Heart left ventricle (tissue), 13 donors: ENCODE measurements at regions not wholly inside any gene's neighbourhood (a gene's known extent, or its start where the extent isn't known, plus 50 kb on each side); places are given as distances from the start of the nearest gene placed in this dataset.

Experiments
- POLR2A ChIP-seq, 2 donors: fragments of 450-650 bp; IDR thresholded peaks; one replicate each; pipeline ENCODE4 v1.6.1; 2017; ENCODE audit warnings: antibody characterized with exemption in 2 of 2, mild to moderate bottlenecking in 2 of 2, moderate library complexity in 2 of 2
- TF ChIP-seq, protein P1 (sequence below), 12 donors: fragments of 200-600 bp; sonication (generic) in 4 of 12; IDR thresholded peaks; one replicate each; pipeline versions ENCODE4 v1.5.0 to v1.8.0; 2018 to 2022; ENCODE audit warnings: antibody characterized with exemption in 12 of 12, mild to moderate bottlenecking in 5 of 12
- donor health status: ischemic (EF 13 %, LVEDD 7.1; RV severe dilation, severe dysfunction).
- donor health status: DM: no; HTN: yes; CAD: no.
- donor health status: DM: no; HTN: no; CAD: no.
- donor health status: ischemic (EF 25% LVEDD 6.9; RV normal size, moderate dysfunction).
- donor health status: ischemic (EF 25% LVEDD 5.7; RV mildly dilated, moderate dysfunction).
- donor health status: ischemic (EF 35%, LVEDD 5.7; RV mildly dilated, moderate dysfunction).
- donor health status: nonischemic (EF 11% LVEDD 7.7; RV severe dilation, severe dysfunction).
- donor health status: DM: yes; HTN: yes; CAD: no.
- donor health status: PGD.
- donor health status: ischemic (EF 29% LVEDD 5.4; RV normal size, mild dysfunction).
- donor health status: nonischemic (EF 23%, LVEDD 6.1; RV moderate dilation, normal function).

GRCh38 chr5:9832921-9833320, 202.8 kb upstream of the TAS2R1 start:
- TF ChIP-seq, protein P1, sequence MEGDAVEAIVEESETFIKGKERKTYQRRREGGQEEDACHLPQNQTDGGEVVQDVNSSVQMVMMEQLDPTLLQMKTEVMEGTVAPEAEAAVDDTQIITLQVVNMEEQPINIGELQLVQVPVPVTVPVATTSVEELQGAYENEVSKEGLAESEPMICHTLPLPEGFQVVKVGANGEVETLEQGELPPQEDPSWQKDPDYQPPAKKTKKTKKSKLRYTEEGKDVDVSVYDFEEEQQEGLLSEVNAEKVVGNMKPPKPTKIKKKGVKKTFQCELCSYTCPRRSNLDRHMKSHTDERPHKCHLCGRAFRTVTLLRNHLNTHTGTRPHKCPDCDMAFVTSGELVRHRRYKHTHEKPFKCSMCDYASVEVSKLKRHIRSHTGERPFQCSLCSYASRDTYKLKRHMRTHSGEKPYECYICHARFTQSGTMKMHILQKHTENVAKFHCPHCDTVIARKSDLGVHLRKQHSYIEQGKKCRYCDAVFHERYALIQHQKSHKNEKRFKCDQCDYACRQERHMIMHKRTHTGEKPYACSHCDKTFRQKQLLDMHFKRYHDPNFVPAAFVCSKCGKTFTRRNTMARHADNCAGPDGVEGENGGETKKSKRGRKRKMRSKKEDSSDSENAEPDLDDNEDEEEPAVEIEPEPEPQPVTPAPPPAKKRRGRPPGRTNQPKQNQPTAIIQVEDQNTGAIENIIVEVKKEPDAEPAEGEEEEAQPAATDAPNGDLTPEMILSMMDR (IDR thresholded peaks at IDR 0.05), result no peak
- TF ChIP-seq POLR2A (IDR thresholded peaks at IDR 0.05), result no peak
